Stimulated activated CD4-positive, alpha-beta T cell treated with anti-CD3 and anti-CD28 coated beads, Interleukin-4, amount 100 ng/mL, for 48 hours (primary cell): ENCODE measurements at regions not wholly inside any gene's neighbourhood (a gene's known extent, or its start where the extent isn't known, plus 50 kb on each side); places are given as distances from the start of the nearest gene placed in this dataset.
"Not testable (repeated sequence)": the region's sequence is repeated elsewhere in the genome, so short reads cannot be mapped to it uniquely, and the experiment has no call there.

Experiments used
- DNase-seq, 2 donors: peaks; one replicate each; pipeline ENCODE4 v3.0.0-alpha.2; 2020; ENCODE audit warnings: low read depth in 2 of 2

- not testable (repeated sequence) for DNase-seq
These were observed 98.3 kb upstream of the DPH5 start for GRCh38 chr1:101123904-101124303.

DNA sequence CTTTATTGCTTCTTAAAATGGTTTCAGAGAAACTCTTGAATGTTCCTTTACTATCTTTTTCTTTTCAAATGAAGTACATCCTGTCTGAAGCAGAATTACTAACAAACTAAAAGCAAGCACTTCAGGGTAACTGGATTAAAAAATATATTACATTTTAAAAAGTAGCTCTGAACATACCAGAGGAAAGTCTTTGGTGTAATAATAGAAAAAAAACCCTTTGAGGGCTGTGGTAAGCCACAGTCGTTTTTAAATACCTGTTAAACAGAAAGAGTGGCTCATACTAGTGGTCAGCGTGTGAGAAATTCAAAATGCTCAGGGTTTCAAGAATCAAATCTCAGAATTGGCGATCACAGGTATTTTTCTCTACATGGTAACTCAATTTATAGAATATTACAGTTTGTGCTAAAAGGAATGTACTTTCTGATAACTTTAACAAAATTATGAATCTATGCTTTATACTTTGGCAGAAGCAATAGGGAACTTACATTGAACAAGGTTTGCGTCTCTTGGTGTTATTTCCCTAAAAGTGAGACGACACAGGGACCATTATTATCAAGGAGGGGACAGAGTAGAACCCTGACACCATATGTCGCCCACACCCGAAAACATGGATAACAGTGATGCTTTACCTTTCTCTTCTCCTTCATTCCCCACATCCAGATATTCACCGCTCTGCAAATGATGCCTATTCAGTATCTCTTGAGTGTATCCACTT lies 97.0 kb upstream of the DPH5 start:
- DNase-seq, result no peak

DNA sequence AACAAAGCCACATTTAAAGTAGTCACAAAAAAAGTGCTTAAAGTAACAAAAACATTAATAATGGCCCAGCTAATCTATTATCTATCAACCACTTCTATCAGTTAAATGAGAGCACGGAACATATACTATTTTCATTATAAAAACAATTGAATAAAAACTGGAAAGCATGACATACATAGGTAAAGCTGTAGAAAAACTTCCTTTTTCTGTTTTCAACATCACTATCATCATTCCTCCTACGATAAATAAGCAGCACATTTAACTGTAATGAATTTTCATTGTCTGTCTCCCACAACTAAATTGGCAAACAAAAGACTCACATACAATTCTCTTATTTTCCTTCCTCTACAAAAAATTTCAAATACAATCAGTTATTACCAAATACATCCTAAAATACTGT lies 96.4 kb upstream of the DPH5 start:
- DNase-seq, result no peak

DNA sequence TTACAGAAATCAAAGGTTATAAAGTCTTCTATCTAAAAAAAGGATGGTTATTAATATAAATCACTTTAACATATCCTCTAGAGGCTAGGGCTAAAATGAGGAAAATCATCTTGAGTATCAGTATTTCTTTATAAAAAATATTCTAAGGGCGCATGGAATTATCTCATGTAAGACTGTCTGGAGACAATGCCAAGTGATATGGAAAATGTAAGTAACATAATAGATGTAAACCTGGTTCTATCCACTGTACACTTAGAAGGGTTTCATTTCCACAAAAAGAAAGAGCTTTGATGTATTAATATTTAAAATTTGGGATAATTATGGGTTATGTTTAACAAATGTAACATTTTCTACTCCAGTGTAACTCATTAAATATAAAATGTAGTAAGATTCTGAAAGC lies 95.9 kb upstream of the DPH5 start:
- no peak for DNase-seq

- no peak for DNase-seq
These were observed 95.3 kb upstream of the DPH5 start for GRCh38 chr1:101120868-101121267.

DNA sequence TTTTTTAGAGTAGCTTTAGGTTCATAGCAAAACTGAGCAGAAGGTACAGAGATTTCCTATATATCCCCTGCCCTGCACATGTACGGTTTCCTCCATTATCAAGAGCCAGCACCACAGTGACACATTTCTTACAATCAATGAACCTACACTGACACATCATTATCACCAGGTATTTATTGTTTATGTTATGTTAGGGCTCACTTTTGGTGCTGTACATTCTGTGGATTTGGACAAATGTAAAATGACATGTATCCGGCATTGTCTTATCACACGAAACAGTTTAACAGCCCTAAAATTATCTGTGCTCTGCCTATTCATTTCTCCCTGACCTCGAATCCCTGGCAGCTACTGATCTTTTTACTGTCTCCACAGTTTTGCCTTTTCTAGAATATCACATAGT lies 93.7 kb upstream of the DPH5 start:
- no peak for DNase-seq

DNA sequence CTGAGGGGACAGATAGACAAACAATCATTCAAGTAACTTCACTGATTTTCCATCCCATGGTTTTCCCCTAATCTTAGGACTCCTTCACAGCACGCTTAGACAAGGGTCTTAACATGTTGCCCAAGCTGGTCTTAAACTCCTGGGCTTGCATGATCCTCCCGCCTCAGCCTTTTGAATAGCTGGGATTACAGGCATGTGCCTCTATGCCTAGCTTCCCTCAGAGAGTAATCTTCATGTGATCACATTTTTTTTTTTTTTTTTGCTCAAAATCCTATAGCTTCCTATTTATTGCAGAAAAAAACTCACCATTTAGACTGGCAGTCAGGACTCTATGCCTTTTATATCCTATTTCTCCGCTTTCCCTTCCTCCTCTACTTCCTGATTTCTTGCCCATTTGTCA lies 90.4 kb upstream of the DPH5 start:
- no peak for DNase-seq

GRCh38 chr1:101115112-101115511 lies 89.5 kb upstream of the DPH5 start:
- no peak for DNase-seq

DNA sequence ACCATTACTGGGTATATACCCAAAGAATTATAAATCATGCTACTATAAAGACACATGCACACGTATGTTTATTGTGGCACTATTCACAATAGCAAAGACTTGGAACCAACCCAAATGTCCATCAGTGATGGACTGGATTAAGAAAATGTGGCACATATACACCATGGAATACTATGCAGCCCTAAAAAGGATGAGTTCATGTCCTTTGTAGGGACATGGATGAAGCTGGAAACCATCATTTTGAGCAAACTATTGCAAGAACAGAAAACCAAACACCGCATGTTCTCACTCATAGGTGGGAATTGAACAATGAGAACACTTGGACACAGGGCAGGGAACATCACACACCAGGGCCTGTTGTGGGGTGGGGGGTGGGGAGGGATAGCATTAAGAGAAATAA lies 88.5 kb upstream of the DPH5 start:
- not testable (repeated sequence) for DNase-seq

DNA sequence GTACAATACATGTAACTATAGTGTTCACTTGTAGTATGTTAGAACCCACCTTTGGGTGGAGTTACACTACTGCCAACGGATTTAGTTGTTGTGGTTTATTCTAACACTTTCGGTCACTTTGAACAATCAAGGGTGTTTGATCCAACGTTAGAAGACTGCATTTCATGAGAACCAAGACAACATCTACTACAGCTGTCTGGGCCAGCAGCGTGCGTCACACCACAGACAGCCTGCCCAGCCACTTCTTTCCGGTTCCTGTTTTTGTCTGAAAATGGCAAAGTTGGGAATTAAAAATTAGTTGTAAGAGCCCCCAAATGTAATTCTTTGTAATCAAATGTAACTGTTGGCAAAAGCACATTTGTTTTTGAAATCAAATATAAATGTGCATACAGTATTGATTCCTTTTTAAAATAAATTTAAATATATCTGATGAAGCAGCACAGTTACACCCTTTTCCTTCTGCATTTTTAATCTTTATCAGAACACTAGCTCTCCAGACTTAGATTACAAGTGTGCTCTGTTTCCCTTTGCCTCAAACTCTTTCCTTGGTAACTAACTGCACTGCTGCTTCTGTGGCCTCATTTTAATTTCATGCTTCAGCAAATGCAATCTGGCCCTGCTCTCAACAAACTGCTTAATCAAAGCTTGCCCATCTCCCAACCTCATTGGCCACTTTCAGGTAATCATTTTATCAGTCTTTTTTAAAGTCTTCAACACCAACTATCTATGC lies 86.6 kb upstream of the DPH5 start:
- peak; percentile 22 to 23 for DNase-seq

GRCh38 chr1:101111461-101111860 lies 85.9 kb upstream of the DPH5 start:
- DNase-seq, result no peak

GRCh38 chr1:101109791-101110190 lies 84.2 kb upstream of the DPH5 start:
- DNase-seq, result no peak

- peak in 1 of 2 donors; percentile 18 for DNase-seq
These were observed 82.5 kb upstream of the DPH5 start for GRCh38 chr1:101108111-101108500.

DNA sequence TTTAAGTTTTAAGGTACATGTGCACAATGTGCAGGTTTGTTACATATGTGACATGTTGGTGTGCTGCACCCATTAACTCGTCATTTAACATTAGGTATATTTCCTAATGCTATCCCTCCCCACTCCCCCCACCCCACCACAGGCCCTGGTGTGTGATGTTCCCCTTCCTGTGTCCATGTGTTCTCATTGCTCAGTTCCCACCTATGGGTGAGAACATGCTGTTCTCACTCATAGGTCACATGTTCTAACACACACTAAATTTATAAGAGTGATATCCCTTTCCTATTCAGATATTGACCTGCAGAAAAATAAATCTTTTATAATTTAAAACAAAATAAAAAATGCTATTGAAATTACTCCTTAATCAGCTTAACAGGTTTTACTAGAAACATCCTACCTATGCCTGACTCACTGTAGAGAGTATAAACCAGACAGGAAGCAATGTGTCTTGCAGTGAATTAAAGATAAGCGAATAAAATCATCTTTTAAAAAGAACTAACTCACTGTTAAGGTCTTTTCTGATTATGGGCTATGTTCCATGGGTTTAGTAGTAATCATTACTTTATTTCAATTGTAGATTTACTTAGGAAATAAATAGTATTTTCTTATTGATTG lies 82.0 kb upstream of the DPH5 start:
- DNase-seq, result no peak

DNA sequence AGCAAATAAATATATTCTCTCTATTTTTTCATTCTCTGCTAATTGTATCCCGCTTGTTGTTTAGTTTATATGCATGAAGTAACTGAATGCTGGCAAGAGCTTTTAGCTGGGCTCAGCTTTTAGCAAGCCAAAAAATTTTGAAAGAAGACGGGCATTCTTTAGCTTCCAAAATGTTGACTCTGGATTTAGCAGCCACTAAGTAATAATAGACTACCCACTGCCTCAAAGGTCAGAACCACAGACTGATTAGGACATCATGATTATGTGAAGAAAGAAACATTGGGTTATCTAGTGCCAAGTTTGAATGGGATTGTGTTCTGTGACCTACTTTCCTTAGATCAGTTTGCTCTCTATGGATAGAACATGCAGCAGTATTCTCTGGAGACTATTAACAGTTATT lies 80.3 kb upstream of the DPH5 start:
- no peak for DNase-seq

DNA sequence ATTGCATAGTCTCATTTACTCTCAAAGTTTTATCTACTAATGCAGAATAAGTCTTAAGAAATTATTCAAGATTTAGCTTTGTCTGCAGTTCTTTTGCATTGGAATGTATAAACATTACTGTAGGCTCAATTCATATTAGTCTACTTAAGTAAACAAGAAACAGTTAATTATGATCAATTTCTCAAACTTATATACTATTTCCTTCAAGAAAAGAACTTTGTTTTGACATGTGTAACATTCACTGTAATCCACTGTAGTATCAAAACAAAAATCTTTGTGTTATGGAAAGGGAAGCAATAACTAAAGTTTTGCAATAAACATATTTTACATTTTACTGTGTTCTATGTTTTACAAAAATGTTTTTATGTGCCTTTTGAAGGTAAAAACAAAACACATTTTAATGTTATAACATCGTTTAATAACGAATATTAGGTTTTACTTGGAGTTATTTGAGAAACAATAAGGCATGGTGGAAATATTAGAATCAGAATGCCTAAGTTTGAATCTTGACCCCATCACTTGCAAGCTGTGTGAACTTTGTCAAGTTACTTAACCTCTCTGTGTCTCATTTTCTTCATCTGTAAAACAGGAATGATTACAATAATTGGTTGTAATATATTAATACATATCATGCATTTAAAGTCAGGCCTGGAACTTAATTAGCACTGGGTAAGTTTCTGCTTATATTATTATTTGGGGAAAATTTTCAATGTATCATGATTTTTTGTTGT lies 77.0 kb upstream of the DPH5 start:
- DNase-seq, result no peak

DNA sequence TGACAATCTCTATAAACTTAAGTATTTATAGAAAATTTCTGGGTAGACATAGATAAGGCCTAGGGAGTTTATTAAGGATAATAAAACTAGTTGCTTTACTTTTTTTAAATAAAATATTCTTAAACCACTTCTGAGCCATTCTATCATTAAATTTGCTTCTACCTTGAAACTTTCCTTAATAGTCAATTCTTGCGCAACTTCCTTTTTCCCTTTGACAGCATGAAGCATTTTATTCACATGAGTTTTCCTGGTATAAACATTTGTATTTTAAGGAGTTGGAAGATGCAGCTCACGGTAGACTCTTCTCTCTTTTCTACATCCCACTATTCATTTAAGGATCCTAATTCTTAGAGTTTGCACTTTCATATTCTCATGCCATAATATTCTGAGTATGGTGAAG lies 75.8 kb upstream of the DPH5 start:
- no peak for DNase-seq

DNA sequence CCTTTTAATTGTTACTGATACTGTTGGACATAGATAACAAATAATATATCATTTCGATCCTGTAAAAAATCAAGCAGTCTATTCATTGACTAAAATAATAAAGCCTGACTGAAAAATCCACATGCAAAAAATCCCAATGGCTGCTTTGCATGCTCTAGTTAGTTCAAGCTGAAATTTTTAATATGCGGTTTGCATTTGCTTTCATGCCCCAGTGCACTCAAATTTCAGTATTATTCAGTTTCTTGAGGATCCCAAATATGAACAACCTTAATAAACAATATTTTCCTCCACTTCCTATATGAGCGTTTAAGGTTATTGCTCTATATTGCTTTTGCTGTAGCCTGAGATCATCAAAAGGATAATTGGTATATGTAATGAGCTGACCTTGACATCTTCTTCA lies 75.1 kb upstream of the DPH5 start:
- no peak for DNase-seq

- DNase-seq, result no peak
These were observed 73.3 kb upstream of the DPH5 start for GRCh38 chr1:101098907-101099306.

- DNase-seq, result no peak
These were observed 72.7 kb upstream of the DPH5 start for GRCh38 chr1:101098327-101098726.

DNA sequence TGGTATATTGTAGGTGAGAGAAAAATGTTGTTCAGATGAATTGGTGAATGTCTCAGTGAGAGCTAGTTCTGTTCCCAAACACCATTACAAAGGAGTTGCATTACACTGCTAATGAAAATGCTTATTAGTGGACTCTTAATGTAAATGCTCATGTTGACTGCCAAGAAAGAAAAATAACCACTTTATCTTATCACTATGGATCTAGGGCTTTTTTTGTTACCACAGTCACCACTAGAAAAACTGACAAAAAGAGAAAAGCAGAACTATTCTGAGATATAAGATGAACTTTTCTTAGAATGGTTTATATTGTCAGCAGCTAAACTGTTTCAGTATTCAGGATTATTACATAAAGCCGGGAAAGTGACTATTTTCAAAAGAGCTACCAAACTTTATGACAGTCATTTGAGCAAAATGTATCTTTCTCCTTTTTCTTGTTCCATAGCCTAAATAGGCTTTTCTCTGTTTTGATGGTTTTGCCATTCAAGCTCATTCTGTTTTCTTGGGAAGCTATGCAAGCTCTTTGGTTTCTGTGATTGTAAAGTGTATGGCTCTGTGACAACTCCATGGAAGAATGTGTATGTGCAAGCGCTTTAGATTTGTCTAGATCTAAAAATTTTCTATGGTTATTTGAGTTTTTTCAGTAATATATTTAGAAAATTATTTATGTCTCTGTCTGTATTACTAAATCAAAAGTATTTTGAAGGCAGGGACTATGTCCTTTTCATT lies 64.2 kb upstream of the DPH5 start:
- no peak for DNase-seq

GRCh38 chr1:101088431-101088830 lies 62.8 kb upstream of the DPH5 start:
- DNase-seq, result no peak
